H1 (cell line): ENCODE measurements at regions not wholly inside any gene's neighbourhood (a gene's known extent, or its start where the extent isn't known, plus 50 kb on each side); places are given as distances from the start of the nearest gene placed in this dataset.

ENCODE experiments used
- CTCF ChIA-PET: fragments of 300-600 bp; sonication (Branson Sonifier 250); formaldehyde crosslinking; loops from one replicate; lab custom pipeline; 2021; ENCODE audit not compliant: partially characterized antibody; lab: Charles Lee
- POLR2A ChIA-PET: fragments of 300-600 bp; sonication (Branson Sonifier 250); formaldehyde crosslinking; loops from one replicate; lab custom pipeline; 2021; ENCODE audit warnings: inconsistent platforms; ENCODE audit not compliant: partially characterized antibody; lab: Charles Lee
- DNase-seq, 2 experiments: peaks; one replicate each; pipeline versions ENCODE4 v3.0.0 to v3.0.0-alpha.2; 2010 to 2022; ENCODE audit warnings: low spot score in 2 of 2, low read depth in 1 of 2, mixed read lengths in 1 of 2
- FAIRE-seq: peaks from 2 replicates; lab custom pipeline; 2011; peaks lifted over from hg19 to GRCh38; lab: Jason Lieb, UNC
- H2AFZ ChIP-seq: 2 replicates; pipeline ENCODE4 v1.8.1; 2012; ENCODE audit warnings: low read length, inconsistent platforms
- H2AK5ac ChIP-seq: 2 replicates; pipeline ENCODE4 v1.6.1; 2013; ENCODE audit warnings: low read depth, low read length
- H2BK120ac ChIP-seq: replicated peaks from 2 replicates; pipeline ENCODE3; 2013; ENCODE audit warnings: low read depth, low read length, inconsistent platforms
- H2BK12ac ChIP-seq: 2 replicates; pipeline ENCODE4 v1.6.1; 2013; ENCODE audit warnings: low read depth, low read length
- H2BK15ac ChIP-seq: 2 replicates; pipeline ENCODE4 v1.6.1; 2013; ENCODE audit warnings: low read length
- H2BK20ac ChIP-seq: 2 replicates; pipeline ENCODE4 v1.6.1; 2013; ENCODE audit warnings: low read length
- H2BK5ac ChIP-seq: 2 replicates; pipeline ENCODE4 v1.6.1; 2013; ENCODE audit warnings: low read depth, low read length
- H3K14ac ChIP-seq: 2 replicates; pipeline ENCODE4 v1.6.1; 2013; ENCODE audit warnings: inconsistent platforms; ENCODE audit not compliant: insufficient read length
- H3K18ac ChIP-seq: 2 replicates; pipeline ENCODE4 v1.6.1; 2013; ENCODE audit warnings: low read length; ENCODE audit errors: extremely low read depth
- H3K23ac ChIP-seq: 2 replicates; pipeline ENCODE4 v1.6.1; 2013; ENCODE audit warnings: inconsistent platforms; ENCODE audit not compliant: insufficient read length
- H3K23me2 ChIP-seq: 2 replicates; pipeline ENCODE4 v1.6.1; 2013; ENCODE audit warnings: low read depth, low read length
- H3K27ac ChIP-seq: 2 replicates; pipeline ENCODE4 v1.6.1; 2011; ENCODE audit warnings: low read depth, low read length, inconsistent platforms
- H3K27me3 ChIP-seq, 4 experiments: replicated peaks in 1 of 4; 1 replicate in 1 of 4; 2 replicates in 3 of 4; pipeline versions ENCODE4 v1.6.1 to v1.8.1; 2011 to 2013; ENCODE audit warnings: low read length in 3 of 4, mild to moderate bottlenecking in 3 of 4, inconsistent platforms in 2 of 4, mixed read lengths in 2 of 4, moderate library complexity in 1 of 4; ENCODE audit not compliant: control insufficient read depth in 3 of 4, insufficient read depth in 3 of 4; ENCODE audit errors: extremely low read depth in 1 of 4
- H3K36me3 ChIP-seq, 4 experiments: 2 replicates each; pipeline versions ENCODE4 v1.6.1 to v1.8.1; 2011 to 2013; ENCODE audit warnings: mild to moderate bottlenecking in 4 of 4, low read length in 3 of 4, moderate library complexity in 2 of 4, control low read depth in 1 of 4, inconsistent platforms in 1 of 4; ENCODE audit not compliant: insufficient read depth in 4 of 4, control insufficient read depth in 2 of 4
- H3K4ac ChIP-seq: replicated peaks from 2 replicates; pipeline ENCODE3; 2013; ENCODE audit warnings: low read length, low read depth, mixed read lengths, inconsistent platforms; ENCODE audit not compliant: insufficient read length
- H3K4me1 ChIP-seq, 4 experiments: replicated peaks in 1 of 4; 1 replicate in 1 of 4; 2 replicates in 3 of 4; pipeline versions ENCODE4 v1.6.1 to v1.8.1; 2011 to 2013; ENCODE audit warnings: low read length in 3 of 4, inconsistent platforms in 2 of 4, mixed read lengths in 1 of 4; ENCODE audit not compliant: insufficient read depth in 4 of 4, control insufficient read depth in 3 of 4
- H3K4me2 ChIP-seq, 2 experiments: 2 replicates each; pipeline versions ENCODE4 v1.6.1 to v1.8.1; 2011 to 2013; ENCODE audit warnings: low read depth in 2 of 2, low read length in 2 of 2, control low read depth in 1 of 2, inconsistent platforms in 1 of 2, mild to moderate bottlenecking in 1 of 2; ENCODE audit not compliant: insufficient read depth in 1 of 2
- H3K4me3 ChIP-seq, 4 experiments: fragments of 200-600, 300-600 bp in 1 of 4; sonication (generic), shearing (Covaris generic), sonication (Bioruptor Twin) in 1 of 4; 2 replicates each; pipeline versions ENCODE4 v1.5.1 to v1.8.1; 2011 to 2016; ENCODE audit warnings: low read length in 4 of 4, low read depth in 3 of 4, control low read depth in 2 of 4, inconsistent platforms in 2 of 4, mild to moderate bottlenecking in 2 of 4, mixed read lengths in 1 of 4, moderate library complexity in 1 of 4; ENCODE audit not compliant: insufficient read depth in 2 of 4; ENCODE audit errors: extremely low read depth in 1 of 4
- H3K56ac ChIP-seq: replicated peaks from 2 replicates; pipeline ENCODE3; 2013; ENCODE audit warnings: low read depth, mild to moderate bottlenecking, mixed read lengths, low read length, inconsistent platforms; ENCODE audit not compliant: insufficient read length
- H3K79me1 ChIP-seq: 2 replicates; pipeline ENCODE4 v1.6.1; 2013; ENCODE audit warnings: low read depth, low read length, control low read depth
- H3K79me2 ChIP-seq, 2 experiments: 2 replicates each; pipeline versions ENCODE4 v1.6.1 to v1.8.1; 2012 to 2013; ENCODE audit warnings: low read length in 2 of 2, mild to moderate bottlenecking in 2 of 2, inconsistent platforms in 1 of 2; ENCODE audit not compliant: insufficient read depth in 2 of 2, control insufficient read depth in 1 of 2
- H3K9ac ChIP-seq, 4 experiments: replicated peaks in 1 of 4; 1 replicate in 1 of 4; 2 replicates in 3 of 4; pipeline versions ENCODE4 v1.6.1 to v1.8.1; 2011 to 2013; ENCODE audit warnings: low read depth in 3 of 4, low read length in 3 of 4, control low read depth in 2 of 4, mild to moderate bottlenecking in 2 of 4, moderate library complexity in 2 of 4, inconsistent platforms in 1 of 4; ENCODE audit errors: extremely low read depth in 1 of 4
- H3K9me3 ChIP-seq, 2 experiments: 2 replicates each; pipeline versions ENCODE4 v1.6.1 to v1.8.1; 2012 to 2013; ENCODE audit warnings: mild to moderate bottlenecking in 2 of 2, moderate library complexity in 2 of 2, control low read depth in 1 of 2, inconsistent platforms in 1 of 2, low read depth in 1 of 2, low read length in 1 of 2, mixed read lengths in 1 of 2; ENCODE audit not compliant: insufficient read depth in 2 of 2
- H4K20me1 ChIP-seq, 2 experiments: replicated peaks in 1 of 2; 2 replicates each; pipeline versions ENCODE3 to v1.8.1; 2011 to 2013; ENCODE audit warnings: inconsistent platforms in 2 of 2, low read length in 2 of 2, mild to moderate bottlenecking in 1 of 2; ENCODE audit not compliant: insufficient read depth in 2 of 2, control insufficient read depth in 1 of 2
- H4K5ac ChIP-seq: 2 replicates; pipeline ENCODE4 v1.6.1; 2013; ENCODE audit warnings: low read length, low read depth, mixed read lengths, inconsistent platforms; ENCODE audit not compliant: insufficient read length
- H4K8ac ChIP-seq: 2 replicates; pipeline ENCODE4 v1.8.0; 2013; ENCODE audit warnings: mild to moderate bottlenecking, moderate library complexity, low read length, inconsistent platforms; ENCODE audit not compliant: insufficient read depth; ENCODE audit errors: extremely low read depth
- H4K91ac ChIP-seq: replicated peaks from 2 replicates; pipeline ENCODE3; 2013; ENCODE audit warnings: low read length, mixed read lengths, inconsistent platforms; ENCODE audit not compliant: insufficient read length
- CHD1 ChIP-seq: IDR thresholded peaks from 2 replicates; pipeline ENCODE4 v1.6.1; 2012; ENCODE audit warnings: low read depth, low read length, improper control_type of control experiment
- GABPA ChIP-seq: IDR thresholded peaks from 2 replicates; pipeline ENCODE4 v1.6.1; 2011; ENCODE audit warnings: mild to moderate bottlenecking, low read length, moderate library complexity, borderline replicate concordance; ENCODE audit not compliant: insufficient read depth
- RNF2 ChIP-seq: fragments of 200-900, 300-1000 bp; sonication (generic); IDR thresholded peaks from 2 replicates; pipeline ENCODE4 v1.7.1; 2016; ENCODE audit warnings: borderline replicate concordance, low read depth, mild to moderate bottlenecking, antibody characterized with exemption, low read length; ENCODE audit not compliant: poor library complexity, severe bottlenecking; ENCODE audit errors: missing control alignments
- SIN3A ChIP-seq, 2 experiments: IDR thresholded peaks in 1 of 2; conservative IDR thresholded peaks in 1 of 2; 2 replicates each; pipeline ENCODE4 v1.6.1; 2011 to 2012; ENCODE audit warnings: low read length in 2 of 2, improper control_type of control experiment in 1 of 2, low read depth in 1 of 2, mild to moderate bottlenecking in 1 of 2
- SP4 ChIP-seq: IDR thresholded peaks from 2 replicates; pipeline ENCODE4 v1.6.1; 2012; ENCODE audit warnings: low read length, inconsistent platforms
- WGBS, 2 experiments: shearing (Covaris generic) in 1 of 2; methylation state at CpG; one replicate each; pipeline versions ENCODE4 v1.1.6 to v1.1.7; 2013 to 2015; ENCODE audit warnings: low lambda C conversion rate in 2 of 2, mixed read lengths in 2 of 2, inconsistent platforms in 1 of 2, low coverage in 1 of 2, missing lambda C conversion rate in 1 of 2; ENCODE audit not compliant: insufficient replicate concordance in 2 of 2, insufficient coverage in 1 of 2, insufficient read length in 1 of 2; ENCODE audit errors: extremely low coverage in 1 of 2, missing lambda C conversion rate in 1 of 2; 5-methylcytosine and 5-hydroxymethylcytosine counted together
- TF ChIP-seq, protein P1 (sequence below): IDR thresholded peaks from 2 replicates; pipeline ENCODE4 v1.6.1; 2012; ENCODE audit warnings: inconsistent platforms

DNA sequence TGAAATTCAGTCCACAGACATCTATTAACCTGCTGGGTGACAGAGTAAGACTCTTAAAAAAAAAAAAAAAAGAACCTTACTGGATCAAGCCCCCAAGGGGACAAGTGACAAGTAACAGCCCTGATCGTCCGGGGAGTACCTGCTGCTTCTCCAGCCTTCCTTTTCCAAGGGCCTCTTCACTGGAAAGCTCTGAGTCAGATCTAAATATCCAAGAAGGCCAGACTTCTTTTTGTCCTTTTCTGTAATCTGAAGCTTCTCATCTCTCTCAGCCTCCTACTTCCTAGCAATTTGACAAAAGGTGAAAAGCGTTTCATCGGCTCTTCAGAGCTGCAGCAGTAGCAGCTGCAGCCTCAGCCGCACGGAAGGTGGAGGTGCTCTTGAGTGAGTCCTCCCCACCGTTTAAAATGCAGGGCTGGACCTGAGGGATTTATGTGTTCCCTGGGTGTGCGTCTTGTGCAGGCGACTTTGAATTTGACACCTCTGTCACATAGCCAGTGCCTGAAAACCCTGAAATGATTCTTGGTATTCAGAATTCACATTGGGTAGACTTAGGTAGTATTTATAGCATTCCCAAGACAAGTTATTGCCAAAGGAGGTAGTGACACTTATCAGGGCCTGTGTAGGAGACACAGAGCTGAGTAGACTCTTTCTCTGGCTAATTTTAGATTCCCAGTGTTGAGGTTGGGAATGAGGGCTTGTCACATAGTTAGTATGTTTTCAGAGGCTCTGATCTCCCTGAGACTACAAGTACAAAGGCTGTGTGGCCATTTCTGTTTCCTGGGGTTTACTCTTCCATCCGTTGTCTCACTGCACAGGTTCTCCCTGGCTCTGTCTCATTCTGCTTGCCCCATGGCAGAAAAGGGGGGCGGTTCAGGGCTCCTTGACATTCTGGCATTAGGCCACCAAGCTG lies 291.2 kb upstream of the C2CD4B start:
- no peak overlapping the region for H2BK15ac ChIP-seq
- no peak overlapping the region for H3K56ac ChIP-seq
- H3K79me2 ChIP-seq, result no peaks in the 10 kb centered on the region
- H2BK120ac ChIP-seq, result no peak overlapping the region
- no peak overlapping the region for H3K4me2 ChIP-seq
- ChIA-PET POLR2A (interaction anchor here (1.1 to 1.4 kb wide), 2 partner anchors 15 to 17 kb away, joined by 3 read pairs; no protein-coding TSS in a partner anchor), CTCF (interaction anchor here (0.6 to 1.6 kb wide), 4 partner anchors 12 to 27 kb away, joined by 3 to 4 read pairs (median 4); no protein-coding TSS in a partner anchor)
- no peak overlapping the region for H4K5ac ChIP-seq
- H3K27me3 ChIP-seq, result no peaks in the 10 kb centered on the region; a peak in 2 of 7 replicates
- no peak overlapping the region for H2AFZ ChIP-seq
- no peak overlapping the region for H4K8ac ChIP-seq
- no peak overlapping the region for H2BK20ac ChIP-seq
- H2AK5ac ChIP-seq, result no peak overlapping the region; the same call in 1 of the 2 replicates
- no peaks in the 10 kb centered on the region; the same call in 1 of the 2 replicates for H3K23me2 ChIP-seq
- no peak overlapping the region for H3K4me3 ChIP-seq
- H3K4me1 ChIP-seq, result peaks cover 5 to 21% (median 14%) of the 10 kb centered on the region in 4 experiments
- H2BK5ac ChIP-seq, result no peak overlapping the region
- no peaks in the 10 kb centered on the region for H4K20me1 ChIP-seq
- no peak overlapping the region for H3K4ac ChIP-seq
- H4K91ac ChIP-seq, result no peak overlapping the region
- H3K18ac ChIP-seq, result no peak overlapping the region
- WGBS, 2 experiments, result 88% methylated on average over 11 of the region's 11 CpGs; no CpG with 5 or more reads in 1 of the 2 experiments
- no peaks in the 10 kb centered on the region for H3K36me3 ChIP-seq
- H2BK12ac ChIP-seq, result no peak overlapping the region
- H3K9me3 ChIP-seq, result no peaks in the 10 kb centered on the region
- no peak overlapping the region for H3K14ac ChIP-seq
- no peak overlapping the region for H3K27ac ChIP-seq
- no peak overlapping the region; a peak in 1 of 7 replicates for H3K9ac ChIP-seq
- FAIRE-seq (no peak), DNase-seq (no peak)
- no peak overlapping the region for H3K23ac ChIP-seq
- peaks cover 2% of the 10 kb centered on the region for H3K79me1 ChIP-seq
- TF ChIP-seq SP4 (no peak), CHD1 (no peak), GABPA (no peak), SIN3A (conservative IDR thresholded peaks at IDR 0.05 in 1 of 2, IDR thresholded peaks at IDR 0.05 in 1 of 2; ENCODE audit: low read depth in 1 of 2, low read length in 2 of 2) (no peak), RNF2 (no peak)
- TF ChIP-seq, protein P1, sequence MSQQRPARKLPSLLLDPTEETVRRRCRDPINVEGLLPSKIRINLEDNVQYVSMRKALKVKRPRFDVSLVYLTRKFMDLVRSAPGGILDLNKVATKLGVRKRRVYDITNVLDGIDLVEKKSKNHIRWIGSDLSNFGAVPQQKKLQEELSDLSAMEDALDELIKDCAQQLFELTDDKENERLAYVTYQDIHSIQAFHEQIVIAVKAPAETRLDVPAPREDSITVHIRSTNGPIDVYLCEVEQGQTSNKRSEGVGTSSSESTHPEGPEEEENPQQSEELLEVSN, result no peak
